Right lobe of liver (tissue), 6 donors: ENCODE measurements at regions not wholly inside any gene's neighbourhood (a gene's known extent, or its start where the extent isn't known, plus 50 kb on each side); places are given as distances from the start of the nearest gene placed in this dataset.

Experiments
- ATAC-seq, 4 donors: fragments of 200-7000 bp; cut with Tn5 transposase; one replicate each; pipeline ENCODE4 v1.9.1; 2020; ENCODE audit warnings: mild to moderate bottlenecking in 4 of 4, moderate library complexity in 4 of 4
- DNase-seq, 3 donors: peaks; one replicate each; pipeline ENCODE4 v3.0.0-alpha.2; 2020
- H3K27ac ChIP-seq, 3 donors: fragments of 200-600 bp; one replicate each; pipeline ENCODE4 v1.8.0; 2022
- H3K27me3 ChIP-seq, 2 donors: fragments of 200-600 bp; one replicate each; pipeline ENCODE4 v1.8.0; 2022
- H3K36me3 ChIP-seq, 4 donors: fragments of 200-600 bp; sonication (generic) in 1 of 4; one replicate each; pipeline versions ENCODE4 v1.5.1 to v1.8.0; 2017 to 2022; ENCODE audit warnings: control low read depth in 1 of 4
- H3K4me1 ChIP-seq, 4 donors: fragments of 200-600 bp; sonication (generic) in 1 of 4; one replicate each; pipeline versions ENCODE4 v1.5.1 to v1.8.0; 2017 to 2022; ENCODE audit warnings: control low read depth in 1 of 4
- H3K4me3 ChIP-seq, 3 donors: fragments of 200-600 bp; one replicate each; pipeline ENCODE4 v1.8.0; 2022
- H3K9me3 ChIP-seq, 4 donors: fragments of 200-600 bp; sonication (generic) in 1 of 4; one replicate each; pipeline versions ENCODE4 v1.5.1 to v1.8.0; 2017 to 2022; ENCODE audit warnings: control low read depth in 1 of 4
- POLR2A ChIP-seq: fragments of 450-650 bp; IDR thresholded peaks from one replicate; pipeline ENCODE4 v1.6.1; 2017; ENCODE audit warnings: antibody characterized with exemption, mild to moderate bottlenecking
- WGBS: methylation state at CpG from one replicate; pipeline ENCODE4 v1.1.6; 2018; ENCODE audit warnings: low coverage, low lambda C conversion rate; ENCODE audit not compliant: insufficient coverage; ENCODE audit errors: missing lambda C conversion rate; 5-methylcytosine and 5-hydroxymethylcytosine counted together
- intact Hi-C, 2 donors: fragments of 100-400 bp; cut with DNase I; formaldehyde crosslinking; loops; one replicate each; pipeline versions ENCODE4 v1.11.2 to v1.14.1; 2022
- TF ChIP-seq, protein P1 (sequence below), 4 donors: fragments of 200-600 bp in 3 of 4; fragments of 450-650 bp in 1 of 4; IDR thresholded peaks; one replicate each; pipeline versions ENCODE4 v1.5.1 to v1.8.0; 2016 to 2022; ENCODE audit warnings: antibody characterized with exemption in 4 of 4, mild to moderate bottlenecking in 2 of 4
- donor health status: DM: no; HTN: yes; CAD: no.
- donor health status: DM: no; HTN: no; CAD: no.
- donor health status: DM: no; HTN: no; CAD: no.
- donor health status: DM: no; HTN: yes; CAD: no.
- donor health status: DM: no; HTN: yes; CAD: no.

DNA sequence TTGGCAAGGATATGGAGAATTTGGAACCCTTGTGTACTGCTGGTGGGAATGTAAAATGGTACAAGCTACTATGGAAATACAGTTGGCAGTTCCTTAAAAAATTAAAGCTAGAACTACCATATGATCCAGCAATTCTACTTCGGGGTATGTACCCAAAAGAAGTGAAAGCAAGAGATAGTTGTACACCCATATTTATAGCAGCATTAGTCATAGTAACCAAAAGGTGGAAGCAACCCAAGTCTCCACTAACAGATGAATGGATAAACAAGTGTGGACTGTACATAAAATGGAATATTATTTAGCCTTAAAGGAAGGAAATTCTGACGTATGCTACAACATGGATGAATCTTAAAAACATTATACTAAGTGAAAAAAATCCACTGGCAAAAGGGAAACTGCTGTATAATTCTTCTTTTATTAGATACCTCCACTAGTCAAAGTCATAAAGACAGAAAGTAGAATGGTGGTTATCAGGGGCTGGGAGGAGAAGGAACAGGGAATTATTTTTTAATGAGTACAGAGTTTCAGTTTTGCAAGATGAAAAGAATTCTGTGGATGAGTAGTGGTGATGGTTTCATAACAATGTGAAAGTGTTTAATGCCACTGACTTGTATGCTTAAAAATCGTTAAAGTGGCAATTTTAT, 141.6 kb downstream of the RXFP2 start:
- H3K27ac ChIP-seq, result no peak overlapping the region
- no peak for ATAC-seq
- TF ChIP-seq, protein P1, sequence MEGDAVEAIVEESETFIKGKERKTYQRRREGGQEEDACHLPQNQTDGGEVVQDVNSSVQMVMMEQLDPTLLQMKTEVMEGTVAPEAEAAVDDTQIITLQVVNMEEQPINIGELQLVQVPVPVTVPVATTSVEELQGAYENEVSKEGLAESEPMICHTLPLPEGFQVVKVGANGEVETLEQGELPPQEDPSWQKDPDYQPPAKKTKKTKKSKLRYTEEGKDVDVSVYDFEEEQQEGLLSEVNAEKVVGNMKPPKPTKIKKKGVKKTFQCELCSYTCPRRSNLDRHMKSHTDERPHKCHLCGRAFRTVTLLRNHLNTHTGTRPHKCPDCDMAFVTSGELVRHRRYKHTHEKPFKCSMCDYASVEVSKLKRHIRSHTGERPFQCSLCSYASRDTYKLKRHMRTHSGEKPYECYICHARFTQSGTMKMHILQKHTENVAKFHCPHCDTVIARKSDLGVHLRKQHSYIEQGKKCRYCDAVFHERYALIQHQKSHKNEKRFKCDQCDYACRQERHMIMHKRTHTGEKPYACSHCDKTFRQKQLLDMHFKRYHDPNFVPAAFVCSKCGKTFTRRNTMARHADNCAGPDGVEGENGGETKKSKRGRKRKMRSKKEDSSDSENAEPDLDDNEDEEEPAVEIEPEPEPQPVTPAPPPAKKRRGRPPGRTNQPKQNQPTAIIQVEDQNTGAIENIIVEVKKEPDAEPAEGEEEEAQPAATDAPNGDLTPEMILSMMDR (IDR thresholded peaks at IDR 0.05), result no peak
- TF ChIP-seq POLR2A, result no peak
- intact Hi-C loops, result no loop called here
- H3K36me3 ChIP-seq, result no peaks in the 10 kb centered on the region
- no peaks in the 10 kb centered on the region for H3K9me3 ChIP-seq
- H3K4me1 ChIP-seq, result no peaks in the 10 kb centered on the region
- H3K27me3 ChIP-seq, result no peaks in the 10 kb centered on the region
- no peak overlapping the region for H3K4me3 ChIP-seq
- no peak for DNase-seq
- WGBS, result 56% methylated on average over 3 of the region's 3 CpGs

DNA sequence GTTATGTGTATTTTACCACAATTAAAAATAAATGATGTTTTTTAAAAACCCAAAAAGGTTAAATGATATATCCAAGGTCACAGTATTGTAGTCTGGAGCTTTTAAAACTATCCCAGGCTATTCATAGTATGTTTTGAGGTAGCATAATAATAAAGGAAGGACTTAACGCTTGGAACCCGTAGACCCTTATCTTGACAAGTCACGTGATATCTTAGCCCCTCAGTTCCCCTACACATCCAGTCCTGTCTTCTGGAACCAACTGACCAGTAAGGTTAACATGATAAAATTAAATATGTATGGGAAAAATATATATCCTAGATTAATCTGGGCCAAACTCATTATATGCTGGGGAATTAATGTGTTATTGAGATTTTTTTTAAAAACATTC, 142.2 kb downstream of the RXFP2 start:
- no peaks in the 10 kb centered on the region for H3K27me3 ChIP-seq
- no peaks in the 10 kb centered on the region for H3K9me3 ChIP-seq
- H3K36me3 ChIP-seq, result no peaks in the 10 kb centered on the region
- H3K4me1 ChIP-seq, result no peaks in the 10 kb centered on the region
- intact Hi-C loops, result no loop called here
- H3K4me3 ChIP-seq, result no peak overlapping the region
- DNase-seq (no peak), ATAC-seq (no peak)
- no peak overlapping the region for H3K27ac ChIP-seq
- WGBS, result 69% methylated on average over 3 of the region's 3 CpGs
- TF ChIP-seq, protein P1 (IDR thresholded peaks at IDR 0.05), result no peak
- TF ChIP-seq POLR2A, result no peak

DNA sequence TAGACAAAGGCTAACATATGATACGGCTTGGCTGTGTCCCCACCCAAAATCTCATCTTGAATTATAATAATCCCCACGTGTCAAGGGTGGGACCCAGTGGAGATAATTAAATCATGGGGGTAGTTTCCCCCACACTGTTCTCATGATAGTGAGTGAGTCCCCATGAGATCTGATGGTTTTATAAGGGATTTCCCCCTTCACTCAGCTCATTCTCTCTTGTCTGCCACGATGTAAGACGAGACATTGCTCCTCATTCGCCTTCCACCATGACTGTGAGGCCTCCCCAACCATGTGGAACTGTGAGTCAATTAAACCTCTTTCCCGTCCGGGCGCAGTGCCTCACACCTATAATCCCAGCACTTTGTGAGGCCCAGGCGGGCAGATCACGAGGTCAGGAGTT, 143.5 kb downstream of the RXFP2 start:
- no peak for DNase-seq
- 80% methylated on average over 9 of the region's 10 CpGs for WGBS
- no peaks in the 10 kb centered on the region for H3K36me3 ChIP-seq
- H3K27ac ChIP-seq, result no peak overlapping the region
- H3K4me3 ChIP-seq, result no peak overlapping the region
- no peaks in the 10 kb centered on the region for H3K4me1 ChIP-seq
- ATAC-seq, result no peak
- H3K27me3 ChIP-seq, result no peaks in the 10 kb centered on the region
- intact Hi-C loops, result no loop called here
- TF ChIP-seq, protein P1 (IDR thresholded peaks at IDR 0.05), result no peak
- no peak for TF ChIP-seq POLR2A
- no peaks in the 10 kb centered on the region for H3K9me3 ChIP-seq

DNA sequence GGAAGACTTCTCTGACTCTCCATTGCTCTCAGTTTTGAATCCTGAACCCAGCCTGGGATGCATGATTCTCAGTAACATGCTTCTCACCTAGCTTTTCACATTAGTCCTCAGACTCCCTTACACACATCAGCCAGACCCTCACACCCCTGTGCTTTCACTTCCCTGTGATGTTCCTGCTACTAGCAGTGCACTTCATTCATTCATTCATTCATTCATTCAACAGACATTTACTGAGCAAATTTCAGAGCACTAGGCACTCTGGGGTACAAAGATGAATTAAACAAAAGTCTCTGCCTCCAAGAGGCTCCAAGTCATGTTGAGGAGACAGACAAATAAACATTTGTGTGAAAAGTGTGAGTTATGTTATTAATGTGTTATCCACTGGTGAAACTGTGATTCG, 145.2 kb downstream of the RXFP2 start:
- H3K4me3 ChIP-seq, result no peak overlapping the region
- no peaks in the 10 kb centered on the region for H3K9me3 ChIP-seq
- TF ChIP-seq POLR2A, result no peak
- TF ChIP-seq, protein P1 (IDR thresholded peaks at IDR 0.05), result no peak
- no peaks in the 10 kb centered on the region for H3K4me1 ChIP-seq
- intact Hi-C loops, result no loop called here
- no peaks in the 10 kb centered on the region for H3K36me3 ChIP-seq
- WGBS, result 44% methylated on average over 1 of the region's 1 CpG
- no peak overlapping the region for H3K27ac ChIP-seq
- DNase-seq (no peak), ATAC-seq (no peak)
- no peaks in the 10 kb centered on the region for H3K27me3 ChIP-seq

DNA sequence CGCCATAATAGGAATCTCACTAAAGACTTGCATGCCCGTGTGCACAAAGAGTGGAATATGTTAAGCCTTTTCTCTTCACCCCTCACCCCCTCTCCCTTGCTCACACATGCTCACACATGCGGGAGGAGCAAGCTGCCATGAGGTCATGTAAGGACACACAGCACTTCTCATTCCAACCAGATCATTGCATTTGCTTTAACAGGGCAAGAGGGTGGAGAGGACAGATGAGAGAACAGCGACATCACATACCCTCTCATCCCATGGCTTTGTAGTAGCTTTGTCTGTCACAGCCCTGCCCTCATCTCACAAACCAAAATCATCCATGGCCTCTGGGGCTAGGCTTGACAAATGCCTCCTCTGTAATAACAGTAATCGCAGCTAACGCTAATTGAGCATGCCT, 145.6 kb upstream of the FRY start:
- 70% methylated on average over 5 of the region's 6 CpGs for whole genome bisulfite sequencing
- no peaks in the 10 kb centered on the region for H3K36me3 ChIP-seq
- H3K4me1 ChIP-seq, result no peaks in the 10 kb centered on the region
- intact Hi-C loops, result no loop called here
- no peaks in the 10 kb centered on the region for H3K9me3 ChIP-seq
- TF ChIP-seq, protein P1 (IDR thresholded peaks at IDR 0.05), result no peak
- TF ChIP-seq POLR2A, result no peak
- no peaks in the 10 kb centered on the region for H3K27me3 ChIP-seq
- DNase-seq (no peak), ATAC-seq (peak in 1 of 4 donors; percentile 28)
- no peak overlapping the region for H3K27ac ChIP-seq
- H3K4me3 ChIP-seq, result no peak overlapping the region
